Stomach (tissue), 8 donors: ENCODE measurements at regions not wholly inside any gene's neighbourhood (a gene's known extent, or its start where the extent isn't known, plus 50 kb on each side); places are given as distances from the start of the nearest gene placed in this dataset.
A peak's percentile ranks its signal among the peaks of the same experiment; 100 is the strongest.

Experiments used
- DNase-seq, 2 donors: peaks; one replicate each; pipeline versions ENCODE4 v3.0.0 to v3.0.0-alpha.2; 2013 to 2019
- H3K27ac ChIP-seq, 5 donors: fragments of 200-600 bp in 4 of 5; sonication (generic) in 4 of 5; one replicate each; pipeline ENCODE4 v1.5.1; 2013 to 2019; ENCODE audit warnings: mild to moderate bottlenecking in 1 of 5, moderate library complexity in 1 of 5
- H3K27me3 ChIP-seq, 3 donors: fragments of 200-600 bp; sonication (generic); one replicate each; pipeline ENCODE4 v1.5.1; 2017 to 2019; ENCODE audit warnings: mixed run types in 1 of 3
- H3K36me3 ChIP-seq, 4 donors: fragments of 200-600 bp; sonication (generic); 1 replicate in 3 of 4; 2 replicates in 1 of 4; pipeline ENCODE4 v1.5.1; 2016 to 2019
- H3K4me1 ChIP-seq, 4 donors: fragments of 200-600 bp; sonication (generic); one replicate each; pipeline ENCODE4 v1.5.1; 2016 to 2019
- H3K4me3 ChIP-seq, 4 donors: fragments of 200-600 bp; sonication (generic) in 3 of 4; one replicate each; pipeline ENCODE4 v1.5.1; 2016 to 2019; ENCODE audit warnings: mild to moderate bottlenecking in 1 of 4
- H3K9me3 ChIP-seq, 4 donors: fragments of 200-600 bp; sonication (generic); one replicate each; pipeline ENCODE4 v1.5.1; 2016 to 2019
- CTCF ChIP-seq, 7 experiments: fragments of 450-650 bp in 4 of 7; fragments of 200-600 bp in 3 of 7; sonication (generic) in 3 of 7; IDR thresholded peaks; one replicate each; pipeline ENCODE4 v1.5.1; 2016 to 2019; ENCODE audit warnings: antibody characterized with exemption in 7 of 7, control low read depth in 2 of 7, mild to moderate bottlenecking in 1 of 7
- EP300 ChIP-seq: sonication (generic); formaldehyde crosslinking; IDR thresholded peaks from one replicate; pipeline ENCODE4 v1.6.1; 2017; ENCODE audit warnings: antibody characterized with exemption
- POLR2A ChIP-seq, 4 donors: fragments of 450-650 bp; IDR thresholded peaks; one replicate each; pipeline ENCODE4 v1.6.1; 2016; ENCODE audit warnings: antibody characterized with exemption in 4 of 4, control low read depth in 2 of 4, mild to moderate bottlenecking in 1 of 4, moderate library complexity in 1 of 4
- POLR2AphosphoS5 ChIP-seq, 3 donors: sonication (generic); formaldehyde crosslinking; IDR thresholded peaks; one replicate each; pipeline ENCODE4 v1.6.1; 2016; ENCODE audit warnings: antibody characterized with exemption in 3 of 3
- WGBS, 5 donors: extraction: QIAGEN DNeasy Blood & Tissue Kit in 3 of 5; methylation state at CpG; one replicate each; pipeline versions ENCODE4 v1.1.5 to v1.1.7; 2013 to 2018; 5-methylcytosine and 5-hydroxymethylcytosine counted together
- intact Hi-C: fragments of 100-400 bp; cut with DNase I; formaldehyde crosslinking; loops from one replicate; pipeline ENCODE4 v1.15.1; 2023; ENCODE audit warnings: low total_unique reads
- donor health status: healthy with polysubstance abuse.
- donor health status: Bipolar disorder and iron deficiency.
- donor health status: healthy.

GRCh38 chr6:1257778-1258177 lies 54.1 kb upstream of the FOXQ1 start:
- DNase-seq: no peak
- Histone ChIP-seq H3K4me1 (peaks cover 0 to under 1% (median 0%) of the 10 kb centered on the region in 4 donors), H3K27me3 (no peaks in the 10 kb centered on the region), H3K36me3 (no peaks in the 10 kb centered on the region), H3K27ac (no peak overlapping the region), H3K9me3 (no peaks in the 10 kb centered on the region), H3K4me3 (no peak overlapping the region)
- 77 to 91% (median 83%) methylated on average over 7 of the region's 7 CpGs for WGBS, 5 donors
- intact Hi-C loops: no loop called here
- TF ChIP-seq POLR2A (IDR thresholded peaks at IDR 0.05) (no peak), EP300 (no peak), CTCF (IDR thresholded peaks at IDR 0.05) (no peak), POLR2AphosphoS5 (IDR thresholded peaks at IDR 0.05) (no peak)

GRCh38 chr6:1256435-1257008 lies 55.4 kb upstream of the FOXQ1 start:
- intact Hi-C loops: no loop called here
- no peak for DNase-seq
- no peaks in the 10 kb centered on the region for H3K27me3 ChIP-seq
- H3K27ac ChIP-seq: no peak overlapping the region
- H3K9me3 ChIP-seq: no peaks in the 10 kb centered on the region
- no peak overlapping the region for H3K4me3 ChIP-seq
- TF ChIP-seq EP300 (no peak), POLR2AphosphoS5 (IDR thresholded peaks at IDR 0.05) (no peak), CTCF (IDR thresholded peaks at IDR 0.05) (no peak), POLR2A (IDR thresholded peaks at IDR 0.05) (no peak)
- 88 to 97% (median 94%) methylated on average over 8 of the region's 8 CpGs for WGBS, 5 donors
- H3K36me3 ChIP-seq: no peaks in the 10 kb centered on the region
- peaks cover 0 to 9% (median 3%) of the 10 kb centered on the region in 4 donors for H3K4me1 ChIP-seq

DNA sequence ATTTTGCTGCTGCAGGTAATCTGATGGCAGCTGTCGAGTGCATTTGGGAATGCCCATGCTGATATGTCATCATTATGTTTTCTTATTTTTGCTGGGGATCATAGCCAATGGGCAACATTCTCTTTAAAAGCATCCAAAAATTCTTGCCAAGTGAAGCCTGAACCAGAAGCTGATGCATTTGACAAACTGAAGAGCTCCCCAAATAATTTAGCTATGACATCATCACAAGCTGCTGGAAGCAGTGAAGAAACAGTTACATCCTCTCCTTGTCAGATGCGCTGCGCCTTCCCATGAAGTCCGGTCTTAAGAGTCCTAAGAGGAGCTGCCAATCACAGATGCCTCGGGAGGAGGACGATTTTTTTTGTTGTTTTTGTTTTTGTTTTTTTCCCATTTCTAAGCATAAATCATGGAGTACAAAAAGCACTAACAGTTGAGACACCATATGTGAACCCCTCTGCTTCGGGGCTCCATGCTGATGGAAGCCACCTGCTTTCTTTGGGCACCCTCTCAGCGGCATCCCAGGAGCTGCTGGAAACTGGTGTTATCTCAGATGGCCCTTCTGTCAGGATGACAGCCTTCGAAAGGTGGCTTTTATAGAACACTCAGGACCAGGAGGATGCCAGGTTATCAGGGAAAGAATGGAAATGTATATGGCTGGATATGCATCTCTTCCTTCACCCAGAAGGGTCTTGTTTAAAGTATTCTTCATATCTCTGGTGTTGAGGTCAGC lies 56.1 kb upstream of the FOXQ1 start:
- H3K9me3 ChIP-seq: no peaks in the 10 kb centered on the region
- no peaks in the 10 kb centered on the region for H3K27me3 ChIP-seq
- H3K4me3 ChIP-seq: no peak overlapping the region
- peaks cover 0 to 14% (median 6%) of the 10 kb centered on the region in 4 donors for H3K4me1 ChIP-seq
- H3K36me3 ChIP-seq: no peaks in the 10 kb centered on the region
- no peak overlapping the region for H3K27ac ChIP-seq
- intact Hi-C loops: no loop called here
- peak in 1 of 2 donors; percentile 43 for DNase-seq
- WGBS, 5 donors: 70 to 81% (median 74%) methylated on average over 9 of the region's 9 CpGs
- no peak for TF ChIP-seq POLR2A (IDR thresholded peaks at IDR 0.05)
- no peak for TF ChIP-seq CTCF (IDR thresholded peaks at IDR 0.05)
- no peak for TF ChIP-seq POLR2AphosphoS5 (IDR thresholded peaks at IDR 0.05)
- TF ChIP-seq EP300: no peak

DNA sequence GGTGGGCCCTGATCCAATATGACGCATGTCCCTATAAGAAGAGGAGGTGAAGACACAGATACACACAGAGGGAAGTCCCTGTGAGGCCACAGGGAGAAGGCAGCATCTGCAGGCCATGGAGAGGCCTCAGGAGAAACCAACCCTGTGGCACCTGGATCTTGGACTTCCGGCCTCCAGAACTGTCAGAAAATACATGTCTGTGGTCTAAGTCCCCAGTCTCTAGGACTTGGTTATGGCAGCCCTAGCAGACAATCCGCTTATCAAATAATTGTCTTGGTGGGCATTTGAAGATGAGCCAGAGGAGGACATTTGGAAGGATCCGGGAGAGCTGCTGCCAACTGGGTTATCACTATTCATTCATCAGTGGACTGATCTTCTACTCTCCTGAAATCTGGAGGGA lies 57.6 kb upstream of the FOXQ1 start:
- Histone ChIP-seq H3K27me3 (no peaks in the 10 kb centered on the region), H3K4me3 (no peak overlapping the region), H3K36me3 (no peaks in the 10 kb centered on the region), H3K9me3 (no peaks in the 10 kb centered on the region), H3K4me1 (peaks cover 0 to 18% (median 9%) of the 10 kb centered on the region in 4 donors), H3K27ac (no peak overlapping the region)
- TF ChIP-seq POLR2A (IDR thresholded peaks at IDR 0.05): no peak
- DNase-seq: no peak
- WGBS, 5 donors: 92 to 99% (median 96%) methylated on average over 4 of the region's 4 CpGs
- intact Hi-C loops: no loop called here

- H3K9me3 ChIP-seq: no peaks in the 10 kb centered on the region
- H3K4me3 ChIP-seq: no peak overlapping the region
- intact Hi-C loops: no loop called here
- no peak for TF ChIP-seq CTCF (IDR thresholded peaks at IDR 0.05)
- TF ChIP-seq EP300: no peak
- no peak for TF ChIP-seq POLR2AphosphoS5 (IDR thresholded peaks at IDR 0.05)
- no peak for TF ChIP-seq POLR2A (IDR thresholded peaks at IDR 0.05)
- H3K27ac ChIP-seq: no peak overlapping the region
- WGBS, 5 donors: 94 to 96% (median 95%) methylated on average over 9 of the region's 9 CpGs
- no peaks in the 10 kb centered on the region for H3K27me3 ChIP-seq
- peaks cover 0 to 18% (median 9%) of the 10 kb centered on the region in 4 donors for H3K4me1 ChIP-seq
- H3K36me3 ChIP-seq: no peaks in the 10 kb centered on the region
- DNase-seq: no peak
These were observed 58.1 kb upstream of the FOXQ1 start for GRCh38 chr6:1253816-1254215.
